Dedifferentiated amniotic fluid mesenchymal stem cell (primary cell): ENCODE measurements at regions not wholly inside any gene's neighbourhood (a gene's known extent, or its start where the extent isn't known, plus 50 kb on each side); places are given as distances from the start of the nearest gene placed in this dataset.
"Not testable (repeated sequence)": the region's sequence is repeated elsewhere in the genome, so short reads cannot be mapped to it uniquely, and the experiment has no call there.

ENCODE experiments used
- DNase-seq: peaks from one replicate; pipeline ENCODE4 v3.0.0-alpha.2; 2016; ENCODE audit errors: extremely low spot score

- no peak for DNase-seq
Measured at GRCh38 chr7:52586704-52587103, 448.7 kb upstream of the POM121L12 start.

- DNase-seq, result no peak
Measured at GRCh38 chr7:52584041-52584440, 451.4 kb upstream of the POM121L12 start.

- not testable (repeated sequence) for DNase-seq
Measured at GRCh38 chr7:52573141-52573540, 462.3 kb upstream of the POM121L12 start.

- DNase-seq, result no peak
Measured at GRCh38 chr7:52571026-52571425, 464.4 kb upstream of the POM121L12 start.

- no peak for DNase-seq
Measured at GRCh38 chr7:52569151-52569550, 466.3 kb upstream of the POM121L12 start.

GRCh38 chr7:52565974-52566373 is 469.5 kb upstream of the POM121L12 start:
- DNase-seq, result no peak

- DNase-seq, result no peak
Measured at GRCh38 chr7:52555805-52556204, 479.6 kb upstream of the POM121L12 start.

- DNase-seq, result no peak
Measured at GRCh38 chr7:52547308-52547910, 488.0 kb upstream of the POM121L12 start.

- DNase-seq, result not testable (repeated sequence)
Measured at GRCh38 chr7:52541198-52541765, 494.2 kb upstream of the POM121L12 start.

GRCh38 chr7:52540041-52540440 is 495.4 kb upstream of the POM121L12 start:
- DNase-seq, result no peak

GRCh38 chr7:52539414-52539813 is 496.0 kb upstream of the POM121L12 start:
- DNase-seq, result no peak

- DNase-seq, result no peak
Measured at GRCh38 chr7:52537051-52537450, 498.4 kb upstream of the POM121L12 start.

- no peak for DNase-seq
Measured at GRCh38 chr7:52525772-52526341, 509.6 kb upstream of the POM121L12 start.

GRCh38 chr7:52518869-52519268 is 516.6 kb upstream of the POM121L12 start:
- DNase-seq, result no peak

GRCh38 chr7:52512656-52513055 is 522.8 kb upstream of the POM121L12 start:
- DNase-seq, result no peak

- DNase-seq, result no peak
Measured at GRCh38 chr7:52507546-52508255, 527.7 kb upstream of the POM121L12 start.

GRCh38 chr7:52506325-52506724 is 529.1 kb upstream of the POM121L12 start:
- DNase-seq, result no peak

GRCh38 chr7:52504561-52504960 is 530.9 kb upstream of the POM121L12 start:
- no peak for DNase-seq

GRCh38 chr7:52502281-52502680 is 533.2 kb upstream of the POM121L12 start:
- DNase-seq, result no peak

GRCh38 chr7:52501696-52502095 is 533.7 kb upstream of the POM121L12 start:
- no peak for DNase-seq

GRCh38 chr7:52500841-52501240 is 534.6 kb upstream of the POM121L12 start:
- no peak for DNase-seq

- DNase-seq, result no peak
Measured at GRCh38 chr7:52498366-52498765, 537.1 kb upstream of the POM121L12 start.

GRCh38 chr7:52486267-52486666 is 549.2 kb upstream of the POM121L12 start:
- DNase-seq, result no peak
